GM19324 (cell line): ENCODE measurements at regions not wholly inside any gene's neighbourhood (a gene's known extent, or its start where the extent isn't known, plus 50 kb on each side); places are given as distances from the start of the nearest gene placed in this dataset.
"Not testable (repeated sequence)": the region's sequence is repeated elsewhere in the genome, so short reads cannot be mapped to it uniquely, and the experiment has no call there.

Experiments
- ATAC-seq: cut with Tn5 transposase; IDR thresholded peaks from one replicate; pipeline ENCODE4 v1.9.1; 2021; ENCODE audit warnings: mild to moderate bottlenecking, moderate library complexity; ENCODE audit not compliant: unreplicated experiment, low FRiP score

GRCh38 chr17:70956726-70957125 lies 787.4 kb downstream of the KCNJ2 start:
- no peak for ATAC-seq

- no peak for ATAC-seq
Measured at GRCh38 chr17:70961341-70961740, 792.0 kb downstream of the KCNJ2 start.

- ATAC-seq = no peak
Measured at GRCh38 chr17:70968302-70968701, 799.0 kb downstream of the KCNJ2 start.

GRCh38 chr17:70969521-70970034 lies 800.2 kb downstream of the KCNJ2 start:
- ATAC-seq = no peak

GRCh38 chr17:70976447-70976846 lies 807.1 kb downstream of the KCNJ2 start:
- no peak for ATAC-seq

- no peak for ATAC-seq
Measured at GRCh38 chr17:70984873-70985272, 815.5 kb downstream of the KCNJ2 start.

GRCh38 chr17:70987867-70988340 lies 818.6 kb downstream of the KCNJ2 start:
- ATAC-seq = no peak

- no peak for ATAC-seq
Measured at GRCh38 chr17:70988622-70989021, 819.3 kb downstream of the KCNJ2 start.

GRCh38 chr17:70989280-70989679 lies 819.9 kb downstream of the KCNJ2 start:
- ATAC-seq = no peak

GRCh38 chr17:70994194-70994593 lies 824.9 kb downstream of the KCNJ2 start:
- ATAC-seq = no peak

- ATAC-seq = no peak
Measured at GRCh38 chr17:70995997-70996396, 826.7 kb downstream of the KCNJ2 start.

GRCh38 chr17:71003736-71004135 lies 834.4 kb downstream of the KCNJ2 start:
- no peak for ATAC-seq

- no peak for ATAC-seq
Measured at GRCh38 chr17:71004413-71004812, 835.1 kb downstream of the KCNJ2 start.

- ATAC-seq = no peak
Measured at GRCh38 chr17:71011391-71011790, 842.1 kb downstream of the KCNJ2 start.

- ATAC-seq = no peak
Measured at GRCh38 chr17:71019699-71020098, 850.4 kb downstream of the KCNJ2 start.

GRCh38 chr17:71022758-71023157 lies 853.4 kb downstream of the KCNJ2 start:
- no peak for ATAC-seq

GRCh38 chr17:71023249-71024030 lies 854.1 kb downstream of the KCNJ2 start:
- ATAC-seq = no peak

- no peak for ATAC-seq
Measured at GRCh38 chr17:71024172-71024571, 854.8 kb downstream of the KCNJ2 start.

- ATAC-seq = no peak
Measured at GRCh38 chr17:71024969-71025368, 855.6 kb downstream of the KCNJ2 start.

GRCh38 chr17:71029246-71029645 lies 859.9 kb downstream of the KCNJ2 start:
- no peak for ATAC-seq

GRCh38 chr17:71031286-71031685 lies 862.0 kb downstream of the KCNJ2 start:
- ATAC-seq = not testable (repeated sequence)

GRCh38 chr17:71032746-71033273 lies 863.5 kb downstream of the KCNJ2 start:
- ATAC-seq = no peak
